Activated T-helper 1 cell treated with Interleukin-2 at 50 U/mL for 16 hours (primary cell): ENCODE measurements at regions not wholly inside any gene's neighbourhood (a gene's known extent, or its start where the extent isn't known, plus 50 kb on each side); places are given as distances from the start of the nearest gene placed in this dataset.
"Not testable (repeated sequence)": the region's sequence is repeated elsewhere in the genome, so short reads cannot be mapped to it uniquely, and the experiment has no call there.

Experiments used
- DNase-seq: peaks from one replicate; pipeline ENCODE4 v3.0.0-alpha.2; 2020; ENCODE audit warnings: low read depth

- DNase-seq = no peak
Observed at GRCh38 chr4:81595798-81596610, 124.3 kb upstream of the RASGEF1B start.

- no peak for DNase-seq
Observed at GRCh38 chr4:81595287-81595686, 123.6 kb upstream of the RASGEF1B start.

GRCh38 chr4:81594490-81595159 is 122.9 kb upstream of the RASGEF1B start:
- DNase-seq = no peak

- DNase-seq = no peak
Observed at GRCh38 chr4:81592701-81593100, 121.0 kb upstream of the RASGEF1B start.

GRCh38 chr4:81590596-81590995 is 118.9 kb upstream of the RASGEF1B start:
- DNase-seq = no peak

- DNase-seq = no peak
Observed at GRCh38 chr4:81589262-81589661, 117.6 kb upstream of the RASGEF1B start.

- DNase-seq = no peak
Observed at GRCh38 chr4:81586706-81587105, 115.0 kb upstream of the RASGEF1B start.

GRCh38 chr4:81580994-81581374 is 109.3 kb upstream of the RASGEF1B start:
- DNase-seq = not testable (repeated sequence)

GRCh38 chr4:81580346-81580993 is 108.8 kb upstream of the RASGEF1B start:
- no peak for DNase-seq

GRCh38 chr4:81577392-81577791 is 105.7 kb upstream of the RASGEF1B start:
- no peak for DNase-seq

- no peak for DNase-seq
Observed at GRCh38 chr4:81574991-81575390, 103.3 kb upstream of the RASGEF1B start.

- DNase-seq = no peak
Observed at GRCh38 chr4:81573840-81574239, 102.1 kb upstream of the RASGEF1B start.

GRCh38 chr4:81572402-81572801 is 100.7 kb upstream of the RASGEF1B start:
- DNase-seq = no peak

- DNase-seq = no peak
Observed at GRCh38 chr4:81571105-81571504, 99.4 kb upstream of the RASGEF1B start.

- DNase-seq = no peak
Observed at GRCh38 chr4:81566161-81566591, 94.5 kb upstream of the RASGEF1B start.

GRCh38 chr4:81565142-81565870 is 93.6 kb upstream of the RASGEF1B start:
- DNase-seq = no peak

- DNase-seq = no peak
Observed at GRCh38 chr4:81564025-81564424, 92.3 kb upstream of the RASGEF1B start.

GRCh38 chr4:81562093-81562492 is 90.4 kb upstream of the RASGEF1B start:
- no peak for DNase-seq

- DNase-seq = no peak
Observed at GRCh38 chr4:81557306-81557705, 85.6 kb upstream of the RASGEF1B start.

- no peak for DNase-seq
Observed at GRCh38 chr4:81555489-81555888, 83.8 kb upstream of the RASGEF1B start.

GRCh38 chr4:81552086-81552485 is 80.4 kb upstream of the RASGEF1B start:
- no peak for DNase-seq

- no peak for DNase-seq
Observed at GRCh38 chr4:81550388-81550859, 78.7 kb upstream of the RASGEF1B start.
